K562 (cell line): ENCODE measurements at regions not wholly inside any gene's neighbourhood (a gene's known extent, or its start where the extent isn't known, plus 50 kb on each side); places are given as distances from the start of the nearest gene placed in this dataset.

ENCODE experiments used
- DPF2 ChIP-seq: fragments of 450-650 bp; IDR thresholded peaks from 2 replicates; pipeline ENCODE4 v1.6.1; 2016
- KDM2B ChIP-seq: fragments of 250-450 bp; sonication (Bioruptor Pico); IDR thresholded peaks from 2 replicates; pipeline ENCODE4 v1.8.0; 2021; ENCODE audit warnings: mild to moderate bottlenecking, moderate library complexity
- MBD2 ChIP-seq: sonication (generic); IDR thresholded peaks from 2 replicates; pipeline ENCODE4 v1.6.1; 2016; ENCODE audit warnings: low read depth, borderline replicate concordance
- NCOA6 ChIP-seq: fragments of 450-650 bp; IDR thresholded peaks from 2 replicates; pipeline ENCODE4 v1.6.1; 2017; ENCODE audit warnings: mild to moderate bottlenecking
- NR2C1 ChIP-seq, 2 experiments: fragments of 450-650 bp; IDR thresholded peaks; 2 replicates each; pipeline ENCODE4 v1.6.1; 2017; ENCODE audit warnings: mild to moderate bottlenecking in 2 of 2, antibody characterized with exemption in 1 of 2, inconsistent platforms in 1 of 2, missing compliant biosample characterization in 1 of 2, missing genetic modification characterization in 1 of 2
- POLR2A ChIP-seq: fragments of 450-650 bp; conservative IDR thresholded peaks from 2 replicates; pipeline ENCODE4 v1.6.1; 2016
- POLR3A ChIP-seq: IDR thresholded peaks from 2 replicates; pipeline ENCODE4 v1.6.1; 2011; ENCODE audit warnings: borderline replicate concordance, mild to moderate bottlenecking, moderate library complexity; ENCODE audit not compliant: insufficient read length, insufficient read depth; ENCODE audit errors: extremely low read depth
- PYGO2 ChIP-seq: fragments of 450-650 bp; IDR thresholded peaks from 2 replicates; pipeline ENCODE4 v1.6.1; 2016; ENCODE audit warnings: mild to moderate bottlenecking, missing genetic modification characterization, moderate library complexity, missing compliant biosample characterization
- SMAD1 ChIP-seq: fragments of 150-350 bp; IDR thresholded peaks from 2 replicates; pipeline ENCODE4 v1.6.1; 2014; ENCODE audit warnings: low read length, low read depth; ENCODE audit not compliant: partially characterized antibody
- SOX6 ChIP-seq: fragments of 450-650 bp; IDR thresholded peaks from 2 replicates; pipeline ENCODE4 v1.6.1; 2014; ENCODE audit warnings: mild to moderate bottlenecking
- SRSF7 ChIP-seq: fragments of 200-400 bp; formaldehyde crosslinking; optimal IDR thresholded peaks from 2 replicates; pipeline ENCODE3; 2017; ENCODE audit warnings: mild to moderate bottlenecking, low read depth, low read length
- TEAD4 ChIP-seq, 2 experiments: sonication (generic) in 1 of 2; formaldehyde crosslinking in 1 of 2; IDR thresholded peaks; 2 replicates each; pipeline versions ENCODE4 v1.6.1 to v1.8.0; 2012 to 2022; ENCODE audit warnings: borderline replicate concordance in 1 of 2, inconsistent platforms in 1 of 2, low read length in 1 of 2, mild to moderate bottlenecking in 1 of 2, missing genetic modification reagents in 1 of 2
- TFAM ChIP-seq: fragments of 250-450 bp; sonication (Bioruptor Pico); conservative IDR thresholded peaks from 2 replicates; pipeline ENCODE4 v1.5.0; 2021; ENCODE audit warnings: mild to moderate bottlenecking, moderate library complexity
- THRAP3 ChIP-seq: fragments of 450-650 bp; IDR thresholded peaks from 2 replicates; pipeline ENCODE4 v1.6.1; 2016; ENCODE audit warnings: mild to moderate bottlenecking, inconsistent platforms, borderline replicate concordance
- ZBTB17 ChIP-seq: fragments of 450-650 bp; formaldehyde crosslinking; IDR thresholded peaks from 2 replicates; pipeline ENCODE4 v1.4.0; 2020; ENCODE audit warnings: mild to moderate bottlenecking
- ZKSCAN8 ChIP-seq: fragments of 200-800 bp; sonication (Bioruptor generic); IDR thresholded peaks from 2 replicates; pipeline ENCODE4 v1.6.1; 2016; ENCODE audit warnings: missing genetic modification characterization, missing compliant biosample characterization
- ZNF12 ChIP-seq: sonication (generic); formaldehyde crosslinking; IDR thresholded peaks from 2 replicates; pipeline ENCODE4 v1.4.0; 2020; ENCODE audit warnings: mild to moderate bottlenecking, missing genetic modification reagents
- ZNF143 ChIP-seq: sonication (generic); formaldehyde crosslinking; IDR thresholded peaks from 2 replicates; pipeline ENCODE4 v1.9.0; 2022; ENCODE audit warnings: mild to moderate bottlenecking, missing genetic modification reagents
- ZNF766 ChIP-seq: fragments of 200-800 bp; sonication (Bioruptor generic); conservative IDR thresholded peaks from 2 replicates; pipeline ENCODE4 v1.6.1; 2016; ENCODE audit warnings: missing genetic modification characterization, missing compliant biosample characterization
- ZNF780A ChIP-seq: fragments of 250-450 bp; sonication (Bioruptor Pico); IDR thresholded peaks from 2 replicates; pipeline ENCODE4 v1.5.0; 2021; ENCODE audit warnings: mild to moderate bottlenecking
- ZNF79 ChIP-seq: fragments of 250-450 bp; sonication (Bioruptor Pico); IDR thresholded peaks from 2 replicates; pipeline ENCODE4 v1.4.0; 2020; ENCODE audit warnings: low read depth, mild to moderate bottlenecking, moderate library complexity
- ZNF830 ChIP-seq: fragments of 250-450 bp; sonication (Bioruptor Pico); IDR thresholded peaks from 2 replicates; pipeline ENCODE4 v1.5.0; 2021; ENCODE audit warnings: mild to moderate bottlenecking
- TF ChIP-seq, protein P1 (sequence below): fragments of 250-450 bp; sonication (Bioruptor Pico); IDR thresholded peaks from 2 replicates; pipeline ENCODE4 v1.8.0; 2022; ENCODE audit warnings: inconsistent platforms
- TF ChIP-seq, protein P2 (sequence below): fragments of 450-650 bp; IDR thresholded peaks from 2 replicates; pipeline ENCODE4 v1.6.1; 2017; ENCODE audit warnings: antibody characterized with exemption
- TF ChIP-seq, protein P3 (sequence below): fragments of 250-450 bp; sonication (Bioruptor Pico); IDR thresholded peaks from 2 replicates; pipeline ENCODE4 v1.9.0; 2021; ENCODE audit warnings: mild to moderate bottlenecking, inconsistent platforms

DNA sequence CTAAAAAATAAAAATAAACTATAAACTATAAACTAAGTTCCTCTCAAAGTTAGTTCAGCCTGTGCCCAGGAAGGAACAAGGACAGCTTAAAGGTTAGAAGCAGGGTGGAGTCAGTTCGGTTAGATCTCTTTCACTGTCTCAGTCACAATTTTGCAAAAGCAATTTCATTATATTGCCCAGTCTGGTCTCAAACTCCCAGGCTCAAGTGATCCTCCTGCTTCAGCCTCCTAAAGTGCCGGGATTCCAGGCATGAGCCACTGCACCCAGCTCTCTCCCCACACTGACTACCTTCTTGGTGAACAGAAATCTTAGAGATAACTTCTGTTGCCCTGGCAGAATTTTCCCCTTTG, 146.3 kb upstream of the TRIM24 start (continued):
- 0 out of 2 replicates have a peak, but pooled peaks have one; percentile 7 for TF ChIP-seq KDM2B (CRISPR knock-in tag)
- TF ChIP-seq ZNF830 (CRISPR knock-in tag) = no peak
- no peak for TF ChIP-seq TFAM (CRISPR knock-in tag)
- no peak for TF ChIP-seq ZBTB17
- no peak for TF ChIP-seq THRAP3
- TF ChIP-seq SMAD1 = no peak
- TF ChIP-seq, protein P1, sequence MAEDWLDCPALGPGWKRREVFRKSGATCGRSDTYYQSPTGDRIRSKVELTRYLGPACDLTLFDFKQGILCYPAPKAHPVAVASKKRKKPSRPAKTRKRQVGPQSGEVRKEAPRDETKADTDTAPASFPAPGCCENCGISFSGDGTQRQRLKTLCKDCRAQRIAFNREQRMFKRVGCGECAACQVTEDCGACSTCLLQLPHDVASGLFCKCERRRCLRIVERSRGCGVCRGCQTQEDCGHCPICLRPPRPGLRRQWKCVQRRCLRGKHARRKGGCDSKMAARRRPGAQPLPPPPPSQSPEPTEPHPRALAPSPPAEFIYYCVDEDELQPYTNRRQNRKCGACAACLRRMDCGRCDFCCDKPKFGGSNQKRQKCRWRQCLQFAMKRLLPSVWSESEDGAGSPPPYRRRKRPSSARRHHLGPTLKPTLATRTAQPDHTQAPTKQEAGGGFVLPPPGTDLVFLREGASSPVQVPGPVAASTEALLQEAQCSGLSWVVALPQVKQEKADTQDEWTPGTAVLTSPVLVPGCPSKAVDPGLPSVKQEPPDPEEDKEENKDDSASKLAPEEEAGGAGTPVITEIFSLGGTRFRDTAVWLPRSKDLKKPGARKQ (CRISPR knock-in tag) = no peak
- no peak for TF ChIP-seq ZNF780A (CRISPR knock-in tag)
- TF ChIP-seq NCOA6 = no peak
- no peak for TF ChIP-seq POLR3A
- TF ChIP-seq SRSF7 = no peak
- TF ChIP-seq ZNF12 (CRISPR knock-in tag) = no peak
- no peak for TF ChIP-seq ZKSCAN8 (CRISPR knock-in tag)
- TF ChIP-seq ZNF143 (CRISPR knock-in tag) = no peak
- no peak for TF ChIP-seq ZNF79 (CRISPR knock-in tag)
- TF ChIP-seq DPF2 = no peak
- no peak for TF ChIP-seq ZNF766 (CRISPR knock-in tag)
- TF ChIP-seq TEAD4 (IDR thresholded peaks at IDR 0.05; ENCODE audit: low read length) = no peak
- TF ChIP-seq TEAD4 (CRISPR knock-in tag; IDR thresholded peaks at IDR 0.05; ENCODE audit: borderline replicate concordance) = no peak
- no peak for TF ChIP-seq SOX6
- TF ChIP-seq NR2C1 (IDR thresholded peaks at IDR 0.05) = no peak
- TF ChIP-seq NR2C1 (tag; IDR thresholded peaks at IDR 0.05) = no peak
- TF ChIP-seq, protein P2, sequence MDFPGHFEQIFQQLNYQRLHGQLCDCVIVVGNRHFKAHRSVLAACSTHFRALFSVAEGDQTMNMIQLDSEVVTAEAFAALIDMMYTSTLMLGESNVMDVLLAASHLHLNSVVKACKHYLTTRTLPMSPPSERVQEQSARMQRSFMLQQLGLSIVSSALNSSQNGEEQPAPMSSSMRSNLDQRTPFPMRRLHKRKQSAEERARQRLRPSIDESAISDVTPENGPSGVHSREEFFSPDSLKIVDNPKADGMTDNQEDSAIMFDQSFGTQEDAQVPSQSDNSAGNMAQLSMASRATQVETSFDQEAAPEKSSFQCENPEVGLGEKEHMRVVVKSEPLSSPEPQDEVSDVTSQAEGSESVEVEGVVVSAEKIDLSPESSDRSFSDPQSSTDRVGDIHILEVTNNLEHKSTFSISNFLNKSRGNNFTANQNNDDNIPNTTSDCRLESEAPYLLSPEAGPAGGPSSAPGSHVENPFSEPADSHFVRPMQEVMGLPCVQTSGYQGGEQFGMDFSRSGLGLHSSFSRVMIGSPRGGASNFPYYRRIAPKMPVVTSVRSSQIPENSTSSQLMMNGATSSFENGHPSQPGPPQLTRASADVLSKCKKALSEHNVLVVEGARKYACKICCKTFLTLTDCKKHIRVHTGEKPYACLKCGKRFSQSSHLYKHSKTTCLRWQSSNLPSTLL = no peak
- TF ChIP-seq, protein P3, sequence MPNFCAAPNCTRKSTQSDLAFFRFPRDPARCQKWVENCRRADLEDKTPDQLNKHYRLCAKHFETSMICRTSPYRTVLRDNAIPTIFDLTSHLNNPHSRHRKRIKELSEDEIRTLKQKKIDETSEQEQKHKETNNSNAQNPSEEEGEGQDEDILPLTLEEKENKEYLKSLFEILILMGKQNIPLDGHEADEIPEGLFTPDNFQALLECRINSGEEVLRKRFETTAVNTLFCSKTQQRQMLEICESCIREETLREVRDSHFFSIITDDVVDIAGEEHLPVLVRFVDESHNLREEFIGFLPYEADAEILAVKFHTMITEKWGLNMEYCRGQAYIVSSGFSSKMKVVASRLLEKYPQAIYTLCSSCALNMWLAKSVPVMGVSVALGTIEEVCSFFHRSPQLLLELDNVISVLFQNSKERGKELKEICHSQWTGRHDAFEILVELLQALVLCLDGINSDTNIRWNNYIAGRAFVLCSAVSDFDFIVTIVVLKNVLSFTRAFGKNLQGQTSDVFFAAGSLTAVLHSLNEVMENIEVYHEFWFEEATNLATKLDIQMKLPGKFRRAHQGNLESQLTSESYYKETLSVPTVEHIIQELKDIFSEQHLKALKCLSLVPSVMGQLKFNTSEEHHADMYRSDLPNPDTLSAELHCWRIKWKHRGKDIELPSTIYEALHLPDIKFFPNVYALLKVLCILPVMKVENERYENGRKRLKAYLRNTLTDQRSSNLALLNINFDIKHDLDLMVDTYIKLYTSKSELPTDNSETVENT = no peak
- TF ChIP-seq MBD2 = no peak
- TF ChIP-seq POLR2A = no peak
- peak; percentile 71 for TF ChIP-seq PYGO2 (tag)
